GM23338 (cell line): ENCODE measurements at regions not wholly inside any gene's neighbourhood (a gene's known extent, or its start where the extent isn't known, plus 50 kb on each side); places are given as distances from the start of the nearest gene placed in this dataset.

Experiments used
- ATAC-seq: fragments of 200-7000 bp; cut with Tn5 transposase; 3 replicates; pipeline ENCODE4 v1.9.1; 2020
- DNase-seq: peaks from one replicate; pipeline ENCODE4 v3.0.0-alpha.2; 2015; ENCODE audit warnings: low spot score
- H2AFZ ChIP-seq: fragments of 200-600 bp; sonication (generic); 2 replicates; pipeline ENCODE4 v1.8.0; 2016; ENCODE audit warnings: antibody characterized with exemption, mild to moderate bottlenecking, moderate library complexity
- H3F3A ChIP-seq: fragments of 200-600 bp; sonication (generic); replicated peaks from 2 replicates; pipeline ENCODE4 v1.8.0; 2017; ENCODE audit warnings: antibody characterized with exemption, mixed run types, low read depth
- H3K27ac ChIP-seq: fragments of 200-600 bp; sonication (generic); 2 replicates; pipeline ENCODE4 v1.6.1; 2016; ENCODE audit warnings: low read depth
- H3K27me3 ChIP-seq: fragments of 200-600 bp; sonication (generic); 2 replicates; pipeline ENCODE4 v1.8.0; 2016; ENCODE audit warnings: mild to moderate bottlenecking, mixed run types, moderate library complexity; ENCODE audit not compliant: insufficient read depth
- H3K36me3 ChIP-seq: fragments of 200-600 bp; sonication (generic); 2 replicates; pipeline ENCODE4 v1.8.0; 2016; ENCODE audit warnings: mild to moderate bottlenecking; ENCODE audit not compliant: insufficient read depth
- H3K4me1 ChIP-seq: fragments of 200-600 bp; sonication (generic); 2 replicates; pipeline ENCODE4 v1.8.0; 2016; ENCODE audit warnings: mild to moderate bottlenecking, moderate library complexity; ENCODE audit not compliant: insufficient read depth
- H3K4me2 ChIP-seq: fragments of 200-600 bp; sonication (generic); 2 replicates; pipeline ENCODE4 v1.7.1; 2017; ENCODE audit warnings: mixed run types
- H3K4me3 ChIP-seq: fragments of 200-600 bp; sonication (generic); 2 replicates; pipeline ENCODE4 v1.6.1; 2016; ENCODE audit warnings: mixed run types
- H3K79me2 ChIP-seq: fragments of 200-600 bp; sonication (generic); replicated peaks from 2 replicates; pipeline ENCODE4 v1.8.0; 2017; ENCODE audit warnings: mild to moderate bottlenecking; ENCODE audit not compliant: insufficient read depth
- H3K9me2 ChIP-seq: fragments of 200-600 bp; sonication (generic); 2 replicates; pipeline ENCODE4 v1.8.0; 2017; ENCODE audit not compliant: insufficient read depth
- H4K20me1 ChIP-seq: fragments of 200-600 bp; sonication (generic); replicated peaks from 2 replicates; pipeline ENCODE4 v1.8.0; 2017; ENCODE audit warnings: mild to moderate bottlenecking; ENCODE audit not compliant: insufficient read depth
- H3K27ac Mint-ChIP-seq: 2 replicates; pipeline ENCODE4 v1.8.0; 2020; ENCODE audit warnings: inconsistent platforms, mild to moderate bottlenecking, moderate library complexity, mixed read lengths
- H3K27me3 Mint-ChIP-seq: 3 replicates; pipeline ENCODE4 v1.8.0; 2022; ENCODE audit warnings: low read depth, mild to moderate bottlenecking, moderate library complexity, mixed read lengths, inconsistent platforms; ENCODE audit not compliant: insufficient read depth, poor library complexity
- H3K36me3 Mint-ChIP-seq: 3 replicates; pipeline ENCODE4 v1.8.0; 2021; ENCODE audit warnings: low read depth, mild to moderate bottlenecking, inconsistent platforms, moderate library complexity, mixed read lengths
- H3K4me1 Mint-ChIP-seq: 3 replicates; pipeline ENCODE4 v1.8.0; 2020; ENCODE audit warnings: mild to moderate bottlenecking, inconsistent platforms, mixed read lengths
- H3K4me3 Mint-ChIP-seq: 3 replicates; pipeline ENCODE4 v1.8.0; 2021; ENCODE audit warnings: moderate library complexity, mild to moderate bottlenecking, inconsistent platforms, mixed read lengths
- H3K9me3 Mint-ChIP-seq: 3 replicates; pipeline ENCODE4 v1.8.0; 2020; ENCODE audit warnings: moderate library complexity, mild to moderate bottlenecking, inconsistent platforms, mixed read lengths
- CREB1 ChIP-seq: fragments of 250-450 bp; sonication (Bioruptor Pico); IDR thresholded peaks from 2 replicates; pipeline ENCODE4 v1.5.0; 2020; ENCODE audit warnings: low read depth, mild to moderate bottlenecking, moderate library complexity
- EZH2 ChIP-seq: fragments of 200-600 bp; sonication (generic); IDR thresholded peaks from one replicate; pipeline ENCODE4 v1.8.0; 2017; ENCODE audit warnings: antibody characterized with exemption, mild to moderate bottlenecking, low read depth; ENCODE audit not compliant: unreplicated experiment
- EZH2phosphoT487 ChIP-seq: fragments of 200-600 bp; sonication (generic); IDR thresholded peaks from one replicate; pipeline ENCODE4 v1.8.1; 2018; ENCODE audit warnings: antibody characterized with exemption; ENCODE audit not compliant: unreplicated experiment
- JUNB ChIP-seq: IDR thresholded peaks from one replicate; pipeline ENCODE4 v1.6.1; 2016; ENCODE audit warnings: antibody characterized with exemption; ENCODE audit not compliant: unreplicated experiment
- NANOG ChIP-seq: IDR thresholded peaks from 2 replicates; pipeline ENCODE4 v1.6.1; 2016; ENCODE audit warnings: antibody characterized with exemption, borderline replicate concordance
- POLR2AphosphoS5 ChIP-seq: IDR thresholded peaks from 2 replicates; pipeline ENCODE4 v1.6.1; 2016; ENCODE audit warnings: antibody characterized with exemption, low read depth
- STAT1 ChIP-seq: IDR thresholded peaks from one replicate; pipeline ENCODE4 v1.6.1; 2016; ENCODE audit warnings: antibody characterized with exemption; ENCODE audit not compliant: unreplicated experiment
- ZNF114 ChIP-seq: fragments of 250-450 bp; sonication (Bioruptor Pico); IDR thresholded peaks from 2 replicates; pipeline ENCODE4 v1.5.0; 2020; ENCODE audit warnings: mild to moderate bottlenecking, moderate library complexity
- ZNF331 ChIP-seq: fragments of 250-450 bp; sonication (Bioruptor Pico); IDR thresholded peaks from 2 replicates; pipeline ENCODE4 v1.5.0; 2020; ENCODE audit warnings: low read depth, mild to moderate bottlenecking, moderate library complexity
- TF ChIP-seq, protein P1 (sequence below): IDR thresholded peaks from 2 replicates; pipeline ENCODE4 v1.6.1; 2016; ENCODE audit warnings: antibody characterized with exemption
- TF ChIP-seq, protein P2 (sequence below), 2 experiments: fragments of 200-600 bp in 1 of 2; sonication (generic) in 1 of 2; conservative IDR thresholded peaks; 2 replicates each; pipeline versions ENCODE4 v1.5.1 to v1.6.1; 2016 to 2017; ENCODE audit warnings: antibody characterized with exemption in 2 of 2, low read depth in 2 of 2, mild to moderate bottlenecking in 2 of 2, moderate library complexity in 1 of 2
- TF ChIP-seq, protein P3 (sequence below): fragments of 250-450 bp; sonication (Bioruptor Pico); IDR thresholded peaks from 2 replicates; pipeline ENCODE4 v1.5.0; 2020; ENCODE audit warnings: mild to moderate bottlenecking, moderate library complexity
- TF ChIP-seq, protein P4 (sequence below): IDR thresholded peaks from one replicate; pipeline ENCODE4 v1.6.1; 2018; ENCODE audit warnings: antibody characterized with exemption; ENCODE audit not compliant: unreplicated experiment

DNA sequence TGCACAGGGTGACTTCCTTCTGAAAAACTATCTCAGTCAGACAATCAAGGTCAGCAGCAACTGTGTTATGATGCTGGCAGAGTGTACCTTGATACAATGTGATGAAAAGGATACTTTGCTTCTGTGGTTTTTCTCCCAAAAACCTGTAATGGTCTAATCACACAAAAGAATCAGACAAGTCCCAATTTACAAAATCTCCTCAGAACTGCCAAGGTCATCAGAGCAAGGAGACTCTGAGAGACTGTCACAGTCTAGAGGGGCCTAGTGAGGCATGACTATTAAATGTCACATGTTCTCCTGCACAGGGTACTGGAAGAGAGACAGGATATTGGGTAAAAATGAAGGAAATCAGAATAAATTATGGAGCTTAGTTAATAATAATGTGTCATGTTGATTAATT is 185.4 kb downstream of the ST6GAL2 start:
- no peaks in the 10 kb centered on the region; the same call in 2 of the 3 replicates for H3K9me3 Mint-ChIP-seq
- Histone ChIP-seq H4K20me1 (no peaks in the 10 kb centered on the region), H3K27me3 (no peaks in the 10 kb centered on the region), H3K4me2 (no peak overlapping the region), H3K9me2 (peaks cover 11% of the 10 kb centered on the region; the same call in 1 of the 2 replicates), H3K4me1 (no peaks in the 10 kb centered on the region), H3K27ac (no peak overlapping the region), H3K79me2 (no peaks in the 10 kb centered on the region), H3K36me3 (no peaks in the 10 kb centered on the region), H3F3A (no peaks in the 10 kb centered on the region), H2AFZ (no peak overlapping the region), H3K4me3 (no peak overlapping the region)
- H3K4me3 Mint-ChIP-seq = no peak overlapping the region
- H3K4me1 Mint-ChIP-seq = no peaks in the 10 kb centered on the region
- no peak for DNase-seq
- TF ChIP-seq ZNF331 (CRISPR knock-in tag) (no peak), JUNB (no peak), ZNF114 (no peak), STAT1 (no peak), NANOG (no peak), EZH2phosphoT487 (no peak), CREB1 (CRISPR knock-in tag) (no peak), POLR2AphosphoS5 (no peak), EZH2 (no peak)
- TF ChIP-seq, protein P1, sequence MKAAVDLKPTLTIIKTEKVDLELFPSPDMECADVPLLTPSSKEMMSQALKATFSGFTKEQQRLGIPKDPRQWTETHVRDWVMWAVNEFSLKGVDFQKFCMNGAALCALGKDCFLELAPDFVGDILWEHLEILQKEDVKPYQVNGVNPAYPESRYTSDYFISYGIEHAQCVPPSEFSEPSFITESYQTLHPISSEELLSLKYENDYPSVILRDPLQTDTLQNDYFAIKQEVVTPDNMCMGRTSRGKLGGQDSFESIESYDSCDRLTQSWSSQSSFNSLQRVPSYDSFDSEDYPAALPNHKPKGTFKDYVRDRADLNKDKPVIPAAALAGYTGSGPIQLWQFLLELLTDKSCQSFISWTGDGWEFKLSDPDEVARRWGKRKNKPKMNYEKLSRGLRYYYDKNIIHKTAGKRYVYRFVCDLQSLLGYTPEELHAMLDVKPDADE = no peak
- TF ChIP-seq, protein P2, sequence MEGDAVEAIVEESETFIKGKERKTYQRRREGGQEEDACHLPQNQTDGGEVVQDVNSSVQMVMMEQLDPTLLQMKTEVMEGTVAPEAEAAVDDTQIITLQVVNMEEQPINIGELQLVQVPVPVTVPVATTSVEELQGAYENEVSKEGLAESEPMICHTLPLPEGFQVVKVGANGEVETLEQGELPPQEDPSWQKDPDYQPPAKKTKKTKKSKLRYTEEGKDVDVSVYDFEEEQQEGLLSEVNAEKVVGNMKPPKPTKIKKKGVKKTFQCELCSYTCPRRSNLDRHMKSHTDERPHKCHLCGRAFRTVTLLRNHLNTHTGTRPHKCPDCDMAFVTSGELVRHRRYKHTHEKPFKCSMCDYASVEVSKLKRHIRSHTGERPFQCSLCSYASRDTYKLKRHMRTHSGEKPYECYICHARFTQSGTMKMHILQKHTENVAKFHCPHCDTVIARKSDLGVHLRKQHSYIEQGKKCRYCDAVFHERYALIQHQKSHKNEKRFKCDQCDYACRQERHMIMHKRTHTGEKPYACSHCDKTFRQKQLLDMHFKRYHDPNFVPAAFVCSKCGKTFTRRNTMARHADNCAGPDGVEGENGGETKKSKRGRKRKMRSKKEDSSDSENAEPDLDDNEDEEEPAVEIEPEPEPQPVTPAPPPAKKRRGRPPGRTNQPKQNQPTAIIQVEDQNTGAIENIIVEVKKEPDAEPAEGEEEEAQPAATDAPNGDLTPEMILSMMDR (conservative IDR thresholded peaks at IDR 0.05; ENCODE audit: low read depth in 2 of 2) = no peak
- TF ChIP-seq, protein P3, sequence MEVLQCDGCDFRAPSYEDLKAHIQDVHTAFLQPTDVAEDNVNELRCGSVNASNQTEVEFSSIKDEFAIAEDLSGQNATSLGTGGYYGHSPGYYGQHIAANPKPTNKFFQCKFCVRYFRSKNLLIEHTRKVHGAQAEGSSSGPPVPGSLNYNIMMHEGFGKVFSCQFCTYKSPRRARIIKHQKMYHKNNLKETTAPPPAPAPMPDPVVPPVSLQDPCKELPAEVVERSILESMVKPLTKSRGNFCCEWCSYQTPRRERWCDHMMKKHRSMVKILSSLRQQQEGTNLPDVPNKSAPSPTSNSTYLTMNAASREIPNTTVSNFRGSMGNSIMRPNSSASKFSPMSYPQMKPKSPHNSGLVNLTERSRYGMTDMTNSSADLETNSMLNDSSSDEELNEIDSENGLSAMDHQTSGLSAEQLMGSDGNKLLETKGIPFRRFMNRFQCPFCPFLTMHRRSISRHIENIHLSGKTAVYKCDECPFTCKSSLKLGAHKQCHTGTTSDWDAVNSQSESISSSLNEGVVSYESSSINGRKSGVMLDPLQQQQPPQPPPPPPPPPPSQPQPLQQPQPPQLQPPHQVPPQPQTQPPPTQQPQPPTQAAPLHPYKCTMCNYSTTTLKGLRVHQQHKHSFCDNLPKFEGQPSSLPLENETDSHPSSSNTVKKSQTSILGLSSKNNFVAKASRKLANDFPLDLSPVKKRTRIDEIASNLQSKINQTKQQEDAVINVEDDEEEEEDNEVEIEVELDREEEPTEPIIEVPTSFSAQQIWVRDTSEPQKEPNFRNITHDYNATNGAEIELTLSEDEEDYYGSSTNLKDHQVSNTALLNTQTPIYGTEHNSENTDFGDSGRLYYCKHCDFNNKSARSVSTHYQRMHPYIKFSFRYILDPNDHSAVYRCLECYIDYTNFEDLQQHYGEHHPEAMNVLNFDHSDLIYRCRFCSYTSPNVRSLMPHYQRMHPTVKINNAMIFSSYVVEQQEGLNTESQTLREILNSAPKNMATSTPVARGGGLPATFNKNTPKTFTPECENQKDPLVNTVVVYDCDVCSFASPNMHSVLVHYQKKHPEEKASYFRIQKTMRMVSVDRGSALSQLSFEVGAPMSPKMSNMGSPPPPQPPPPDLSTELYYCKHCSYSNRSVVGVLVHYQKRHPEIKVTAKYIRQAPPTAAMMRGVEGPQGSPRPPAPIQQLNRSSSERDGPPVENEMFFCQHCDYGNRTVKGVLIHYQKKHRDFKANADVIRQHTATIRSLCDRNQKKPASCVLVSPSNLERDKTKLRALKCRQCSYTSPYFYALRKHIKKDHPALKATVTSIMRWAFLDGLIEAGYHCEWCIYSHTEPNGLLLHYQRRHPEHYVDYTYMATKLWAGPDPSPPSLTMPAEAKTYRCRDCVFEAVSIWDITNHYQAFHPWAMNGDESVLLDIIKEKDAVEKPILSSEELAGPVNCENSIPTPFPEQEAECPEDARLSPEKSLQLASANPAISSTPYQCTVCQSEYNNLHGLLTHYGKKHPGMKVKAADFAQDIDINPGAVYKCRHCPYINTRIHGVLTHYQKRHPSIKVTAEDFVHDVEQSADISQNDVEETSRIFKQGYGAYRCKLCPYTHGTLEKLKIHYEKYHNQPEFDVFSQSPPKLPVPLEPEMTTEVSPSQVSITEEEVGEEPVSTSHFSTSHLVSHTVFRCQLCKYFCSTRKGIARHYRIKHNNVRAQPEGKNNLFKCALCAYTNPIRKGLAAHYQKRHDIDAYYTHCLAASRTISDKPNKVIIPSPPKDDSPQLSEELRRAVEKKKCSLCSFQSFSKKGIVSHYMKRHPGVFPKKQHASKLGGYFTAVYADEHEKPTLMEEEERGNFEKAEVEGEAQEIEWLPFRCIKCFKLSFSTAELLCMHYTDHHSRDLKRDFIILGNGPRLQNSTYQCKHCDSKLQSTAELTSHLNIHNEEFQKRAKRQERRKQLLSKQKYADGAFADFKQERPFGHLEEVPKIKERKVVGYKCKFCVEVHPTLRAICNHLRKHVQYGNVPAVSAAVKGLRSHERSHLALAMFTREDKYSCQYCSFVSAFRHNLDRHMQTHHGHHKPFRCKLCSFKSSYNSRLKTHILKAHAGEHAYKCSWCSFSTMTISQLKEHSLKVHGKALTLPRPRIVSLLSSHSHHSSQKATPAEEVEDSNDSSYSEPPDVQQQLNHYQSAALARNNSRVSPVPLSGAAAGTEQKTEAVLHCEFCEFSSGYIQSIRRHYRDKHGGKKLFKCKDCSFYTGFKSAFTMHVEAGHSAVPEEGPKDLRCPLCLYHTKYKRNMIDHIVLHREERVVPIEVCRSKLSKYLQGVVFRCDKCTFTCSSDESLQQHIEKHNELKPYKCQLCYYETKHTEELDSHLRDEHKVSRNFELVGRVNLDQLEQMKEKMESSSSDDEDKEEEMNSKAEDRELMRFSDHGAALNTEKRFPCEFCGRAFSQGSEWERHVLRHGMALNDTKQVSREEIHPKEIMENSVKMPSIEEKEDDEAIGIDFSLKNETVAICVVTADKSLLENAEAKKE (CRISPR knock-in tag) = no peak
- TF ChIP-seq, protein P4, sequence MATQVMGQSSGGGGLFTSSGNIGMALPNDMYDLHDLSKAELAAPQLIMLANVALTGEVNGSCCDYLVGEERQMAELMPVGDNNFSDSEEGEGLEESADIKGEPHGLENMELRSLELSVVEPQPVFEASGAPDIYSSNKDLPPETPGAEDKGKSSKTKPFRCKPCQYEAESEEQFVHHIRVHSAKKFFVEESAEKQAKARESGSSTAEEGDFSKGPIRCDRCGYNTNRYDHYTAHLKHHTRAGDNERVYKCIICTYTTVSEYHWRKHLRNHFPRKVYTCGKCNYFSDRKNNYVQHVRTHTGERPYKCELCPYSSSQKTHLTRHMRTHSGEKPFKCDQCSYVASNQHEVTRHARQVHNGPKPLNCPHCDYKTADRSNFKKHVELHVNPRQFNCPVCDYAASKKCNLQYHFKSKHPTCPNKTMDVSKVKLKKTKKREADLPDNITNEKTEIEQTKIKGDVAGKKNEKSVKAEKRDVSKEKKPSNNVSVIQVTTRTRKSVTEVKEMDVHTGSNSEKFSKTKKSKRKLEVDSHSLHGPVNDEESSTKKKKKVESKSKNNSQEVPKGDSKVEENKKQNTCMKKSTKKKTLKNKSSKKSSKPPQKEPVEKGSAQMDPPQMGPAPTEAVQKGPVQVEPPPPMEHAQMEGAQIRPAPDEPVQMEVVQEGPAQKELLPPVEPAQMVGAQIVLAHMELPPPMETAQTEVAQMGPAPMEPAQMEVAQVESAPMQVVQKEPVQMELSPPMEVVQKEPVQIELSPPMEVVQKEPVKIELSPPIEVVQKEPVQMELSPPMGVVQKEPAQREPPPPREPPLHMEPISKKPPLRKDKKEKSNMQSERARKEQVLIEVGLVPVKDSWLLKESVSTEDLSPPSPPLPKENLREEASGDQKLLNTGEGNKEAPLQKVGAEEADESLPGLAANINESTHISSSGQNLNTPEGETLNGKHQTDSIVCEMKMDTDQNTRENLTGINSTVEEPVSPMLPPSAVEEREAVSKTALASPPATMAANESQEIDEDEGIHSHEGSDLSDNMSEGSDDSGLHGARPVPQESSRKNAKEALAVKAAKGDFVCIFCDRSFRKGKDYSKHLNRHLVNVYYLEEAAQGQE = no peak
- H3K27me3 Mint-ChIP-seq = no peaks in the 10 kb centered on the region
- no peaks in the 10 kb centered on the region for H3K36me3 Mint-ChIP-seq
- no peak overlapping the region for H3K27ac Mint-ChIP-seq
- no peak for ATAC-seq
